ENCODE measurements at regions not wholly inside any gene's neighbourhood (a gene's known extent, or its start where the extent isn't known, plus 50 kb on each side); places are given as distances from the start of the nearest gene placed in this dataset.

DNA sequence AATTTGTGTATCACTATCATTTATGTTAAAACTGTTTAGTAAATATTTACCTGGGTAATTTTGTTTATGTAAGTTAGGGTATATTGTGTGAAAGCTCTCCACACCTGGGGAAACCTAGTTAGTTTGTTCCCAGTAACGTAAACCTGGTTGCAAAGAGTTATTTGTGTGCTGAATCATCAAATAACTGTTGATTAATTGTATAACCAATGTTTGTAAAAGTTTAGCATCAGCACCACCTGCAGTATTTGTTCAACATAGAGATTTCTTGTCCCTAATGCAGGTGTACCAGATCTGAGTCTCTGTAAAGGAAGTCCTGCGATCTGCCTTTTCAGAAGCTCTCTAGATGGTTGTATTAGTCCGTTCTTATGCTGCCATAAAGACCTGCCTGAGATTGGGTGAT, 440.4 kb downstream of the COL12A1 start:
- POLR2A ChIA-PET, result interaction anchor here (0.5 kb wide), 1 partner anchor 68 kb away, joined by 3 read pairs; no protein-coding TSS in a partner anchor
- CTCF ChIA-PET (ENCODE audit: unreplicated experiment), result interaction anchor here (0.5 kb wide), 1 partner anchor 48 kb away, joined by 3 read pairs; no protein-coding TSS in a partner anchor
- intact Hi-C loops (cut with micrococcal nuclease; ENCODE audit: unreplicated experiment), result no loop called here
- Histone ChIP-seq H3K4me2 (ENCODE audit: low read length) (no peak overlapping the region), H3K36me3 (ENCODE audit: insufficient read depth, low read length) (no peaks in the 10 kb centered on the region), H3K27ac (ENCODE audit: low read depth, low read length, poor library complexity, severe bottlenecking) (no peak overlapping the region), H4K20me1 (ENCODE audit: insufficient read depth, low read length) (no peaks in the 10 kb centered on the region), H2AFZ (ENCODE audit: low read length) (no peak overlapping the region), H3K4me3 (ENCODE audit: low read depth, low read length, poor library complexity, severe bottlenecking) (no peak overlapping the region), H3K9me2 (ENCODE audit: insufficient read depth, low read length) (no peaks in the 10 kb centered on the region; the same call in 1 of the 2 replicates), H3K79me2 (ENCODE audit: insufficient read depth, low read depth, low read length) (no peaks in the 10 kb centered on the region), H3K4me1 (ENCODE audit: insufficient read depth, low read length, poor library complexity, severe bottlenecking) (no peaks in the 10 kb centered on the region), H3K9me3 (ENCODE audit: low read length) (no peaks in the 10 kb centered on the region)
- DNase-seq (ENCODE audit: low spot score), result no peak
- TF ChIP-seq, protein P1, sequence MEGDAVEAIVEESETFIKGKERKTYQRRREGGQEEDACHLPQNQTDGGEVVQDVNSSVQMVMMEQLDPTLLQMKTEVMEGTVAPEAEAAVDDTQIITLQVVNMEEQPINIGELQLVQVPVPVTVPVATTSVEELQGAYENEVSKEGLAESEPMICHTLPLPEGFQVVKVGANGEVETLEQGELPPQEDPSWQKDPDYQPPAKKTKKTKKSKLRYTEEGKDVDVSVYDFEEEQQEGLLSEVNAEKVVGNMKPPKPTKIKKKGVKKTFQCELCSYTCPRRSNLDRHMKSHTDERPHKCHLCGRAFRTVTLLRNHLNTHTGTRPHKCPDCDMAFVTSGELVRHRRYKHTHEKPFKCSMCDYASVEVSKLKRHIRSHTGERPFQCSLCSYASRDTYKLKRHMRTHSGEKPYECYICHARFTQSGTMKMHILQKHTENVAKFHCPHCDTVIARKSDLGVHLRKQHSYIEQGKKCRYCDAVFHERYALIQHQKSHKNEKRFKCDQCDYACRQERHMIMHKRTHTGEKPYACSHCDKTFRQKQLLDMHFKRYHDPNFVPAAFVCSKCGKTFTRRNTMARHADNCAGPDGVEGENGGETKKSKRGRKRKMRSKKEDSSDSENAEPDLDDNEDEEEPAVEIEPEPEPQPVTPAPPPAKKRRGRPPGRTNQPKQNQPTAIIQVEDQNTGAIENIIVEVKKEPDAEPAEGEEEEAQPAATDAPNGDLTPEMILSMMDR (conservative IDR thresholded peaks at IDR 0.05; ENCODE audit: low read length), result no peak
- TF ChIP-seq EZH2phosphoT487 (IDR thresholded peaks at IDR 0.05; ENCODE audit: borderline replicate concordance, low read depth, low read length), result no peak
- BruUV-seq (replicated peaks), result no TSS peak

DNA sequence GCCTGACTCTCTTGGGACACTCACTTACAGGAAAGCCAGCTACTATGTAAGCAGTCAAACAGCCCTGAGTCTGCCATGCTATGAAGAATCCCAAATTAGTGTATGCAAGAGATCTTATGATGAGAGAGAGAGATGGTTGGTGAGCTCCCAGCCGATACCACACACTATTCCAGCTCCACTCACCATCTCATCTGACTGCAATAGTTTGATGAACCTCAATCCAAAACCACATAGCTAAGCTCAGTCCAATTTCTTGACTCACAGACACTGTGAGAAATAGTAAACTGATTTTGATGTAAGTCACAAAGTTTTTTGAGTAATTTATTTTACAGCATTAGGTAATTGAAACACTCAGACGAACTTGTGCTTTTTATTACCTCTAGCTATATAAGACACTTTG, 441.4 kb downstream of the COL12A1 start:
- intact Hi-C loops (cut with micrococcal nuclease; ENCODE audit: unreplicated experiment), result no loop called here
- Histone ChIP-seq H3K36me3 (ENCODE audit: insufficient read depth, low read length) (no peaks in the 10 kb centered on the region), H3K9me2 (ENCODE audit: insufficient read depth, low read length) (no peaks in the 10 kb centered on the region), H3K27ac (ENCODE audit: low read depth, low read length, poor library complexity, severe bottlenecking) (no peak overlapping the region), H3K79me2 (ENCODE audit: insufficient read depth, low read depth, low read length) (no peaks in the 10 kb centered on the region), H2AFZ (ENCODE audit: low read length) (no peak overlapping the region), H3K4me3 (ENCODE audit: low read depth, low read length, poor library complexity, severe bottlenecking) (no peak overlapping the region), H4K20me1 (ENCODE audit: insufficient read depth, low read length) (no peaks in the 10 kb centered on the region), H3K9me3 (ENCODE audit: low read length) (no peaks in the 10 kb centered on the region), H3K4me1 (ENCODE audit: insufficient read depth, low read length, poor library complexity, severe bottlenecking) (no peaks in the 10 kb centered on the region), H3K4me2 (ENCODE audit: low read length) (no peak overlapping the region)
- CTCF ChIA-PET (ENCODE audit: unreplicated experiment), result no interaction called here
- no peak for DNase-seq (ENCODE audit: low spot score)
- no peak for TF ChIP-seq EZH2phosphoT487 (IDR thresholded peaks at IDR 0.05; ENCODE audit: borderline replicate concordance, low read depth, low read length)
- TF ChIP-seq, protein P1 (conservative IDR thresholded peaks at IDR 0.05; ENCODE audit: low read length), result no peak
- no TSS peak for BruUV-seq (replicated peaks)
- POLR2A ChIA-PET, result no interaction called here

DNA sequence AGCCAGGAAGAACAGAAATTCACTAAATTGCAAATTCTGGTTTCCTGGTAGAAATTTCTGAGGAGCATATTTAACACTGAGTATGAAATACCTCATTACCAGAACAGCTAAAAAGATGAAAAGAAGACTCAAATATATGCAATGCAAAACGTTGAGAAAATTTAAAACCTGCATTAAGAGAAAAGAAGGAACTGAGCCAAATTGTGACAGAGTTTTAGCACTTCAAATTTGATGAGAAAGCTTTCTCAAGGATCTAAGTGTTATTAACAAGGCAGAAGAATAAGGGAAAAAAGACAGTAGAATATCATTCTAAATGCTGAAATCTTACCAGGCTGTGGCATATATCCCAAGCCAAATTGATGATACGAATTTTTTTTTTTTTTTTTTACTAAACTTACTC, 443.0 kb downstream of the COL12A1 start:
- intact Hi-C loops (cut with micrococcal nuclease; ENCODE audit: unreplicated experiment), result no loop called here
- no peak overlapping the region for H2AFZ ChIP-seq (ENCODE audit: low read length)

More for the DNA sequence above, 443.0 kb downstream of the COL12A1 start:
- H3K4me2 ChIP-seq (ENCODE audit: low read length), result no peak overlapping the region
- H3K36me3 ChIP-seq (ENCODE audit: insufficient read depth, low read length), result no peaks in the 10 kb centered on the region
- no peaks in the 10 kb centered on the region for H3K4me1 ChIP-seq (ENCODE audit: insufficient read depth, low read length, poor library complexity, severe bottlenecking)
- no peaks in the 10 kb centered on the region for H3K79me2 ChIP-seq (ENCODE audit: insufficient read depth, low read depth, low read length)
- H3K27ac ChIP-seq (ENCODE audit: low read depth, low read length, poor library complexity, severe bottlenecking), result no peak overlapping the region
- H3K9me3 ChIP-seq (ENCODE audit: low read length), result no peaks in the 10 kb centered on the region
- no peak overlapping the region for H3K4me3 ChIP-seq (ENCODE audit: low read depth, low read length, poor library complexity, severe bottlenecking)
- TF ChIP-seq EZH2phosphoT487 (IDR thresholded peaks at IDR 0.05; ENCODE audit: borderline replicate concordance, low read depth, low read length), result no peak
- TF ChIP-seq, protein P1 (conservative IDR thresholded peaks at IDR 0.05; ENCODE audit: low read length), result no peak
- DNase-seq (ENCODE audit: low spot score), result no peak
- ChIA-PET CTCF (ENCODE audit: unreplicated experiment) (no interaction called here), POLR2A (no interaction called here)
- H3K9me2 ChIP-seq (ENCODE audit: insufficient read depth, low read length), result no peaks in the 10 kb centered on the region
- no peaks in the 10 kb centered on the region for H4K20me1 ChIP-seq (ENCODE audit: insufficient read depth, low read length)
- BruUV-seq (replicated peaks), result no TSS peak
